Gastrocnemius medialis (tissue), 4 donors: ENCODE measurements at regions not wholly inside any gene's neighbourhood (a gene's known extent, or its start where the extent isn't known, plus 50 kb on each side); places are given as distances from the start of the nearest gene placed in this dataset.

Experiments
- POLR2A ChIP-seq, 2 donors: fragments of 450-650 bp; IDR thresholded peaks; one replicate each; pipeline ENCODE4 v1.6.1; 2017; ENCODE audit warnings: antibody characterized with exemption in 2 of 2, mild to moderate bottlenecking in 2 of 2, moderate library complexity in 2 of 2
- TF ChIP-seq, protein P1 (sequence below), 5 experiments: fragments of 450-650 bp in 3 of 5; fragments of 200-600 bp in 2 of 5; sonication (generic) in 2 of 5; IDR thresholded peaks in 4 of 5; conservative IDR thresholded peaks in 1 of 5; 1 replicate in 4 of 5; 2 replicates in 1 of 5; pipeline ENCODE4 v1.5.1; 2016 to 2019; ENCODE audit warnings: antibody characterized with exemption in 5 of 5, mild to moderate bottlenecking in 3 of 5, moderate library complexity in 3 of 5

DNA sequence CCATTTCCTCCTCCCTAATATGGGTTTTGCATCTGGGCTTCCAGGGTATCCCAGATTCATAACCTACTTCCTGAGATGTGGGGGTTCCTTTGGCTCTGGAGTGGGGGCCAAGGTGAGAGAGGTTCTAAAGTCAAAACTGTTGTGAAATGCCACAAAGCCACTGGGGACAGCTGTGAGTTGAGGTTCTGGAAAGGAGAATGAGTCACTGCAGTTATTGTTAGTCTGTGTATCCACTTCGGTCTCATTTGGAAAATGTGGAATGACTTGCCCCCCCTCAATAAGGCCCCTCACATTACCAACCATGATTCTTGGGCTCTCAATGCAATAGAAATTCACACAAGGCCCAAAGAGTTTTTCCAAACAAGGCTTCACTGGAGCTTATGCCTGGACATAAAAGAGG is 51.1 kb upstream of the LGALSL start:
- TF ChIP-seq, protein P1, sequence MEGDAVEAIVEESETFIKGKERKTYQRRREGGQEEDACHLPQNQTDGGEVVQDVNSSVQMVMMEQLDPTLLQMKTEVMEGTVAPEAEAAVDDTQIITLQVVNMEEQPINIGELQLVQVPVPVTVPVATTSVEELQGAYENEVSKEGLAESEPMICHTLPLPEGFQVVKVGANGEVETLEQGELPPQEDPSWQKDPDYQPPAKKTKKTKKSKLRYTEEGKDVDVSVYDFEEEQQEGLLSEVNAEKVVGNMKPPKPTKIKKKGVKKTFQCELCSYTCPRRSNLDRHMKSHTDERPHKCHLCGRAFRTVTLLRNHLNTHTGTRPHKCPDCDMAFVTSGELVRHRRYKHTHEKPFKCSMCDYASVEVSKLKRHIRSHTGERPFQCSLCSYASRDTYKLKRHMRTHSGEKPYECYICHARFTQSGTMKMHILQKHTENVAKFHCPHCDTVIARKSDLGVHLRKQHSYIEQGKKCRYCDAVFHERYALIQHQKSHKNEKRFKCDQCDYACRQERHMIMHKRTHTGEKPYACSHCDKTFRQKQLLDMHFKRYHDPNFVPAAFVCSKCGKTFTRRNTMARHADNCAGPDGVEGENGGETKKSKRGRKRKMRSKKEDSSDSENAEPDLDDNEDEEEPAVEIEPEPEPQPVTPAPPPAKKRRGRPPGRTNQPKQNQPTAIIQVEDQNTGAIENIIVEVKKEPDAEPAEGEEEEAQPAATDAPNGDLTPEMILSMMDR (IDR thresholded peaks at IDR 0.05 in 4 of 5, conservative IDR thresholded peaks at IDR 0.05 in 1 of 5): no peak
- TF ChIP-seq POLR2A (IDR thresholded peaks at IDR 0.05): no peak
